Anterior cingulate cortex (tissue), 58 donors: ENCODE measurements at regions not wholly inside any gene's neighbourhood (a gene's known extent, or its start where the extent isn't known, plus 50 kb on each side); places are given as distances from the start of the nearest gene placed in this dataset.
A peak's percentile ranks its signal among the peaks of the same experiment; 100 is the strongest.

ENCODE experiments used
- DNase-seq, 58 donors: peaks; one replicate each; lab custom pipeline; 2025; lab: John Stamatoyannopoulos, UW

GRCh38 chr6:122028933-122029522 is 370.4 kb upstream of the HSF2 start:
- DNase-seq: no peak

- DNase-seq: peak in 2 of 58 donors; percentile 6
Measured at GRCh38 chr6:122033564-122034181, 365.8 kb upstream of the HSF2 start.

GRCh38 chr6:122035173-122035572 is 364.3 kb upstream of the HSF2 start:
- DNase-seq: no peak

GRCh38 chr6:122040261-122040660 is 359.2 kb upstream of the HSF2 start:
- no peak for DNase-seq

GRCh38 chr6:122042380-122042779 is 357.1 kb upstream of the HSF2 start:
- no peak for DNase-seq

- DNase-seq: no peak
Measured at GRCh38 chr6:122042960-122043735, 356.3 kb upstream of the HSF2 start.

- no peak for DNase-seq
Measured at GRCh38 chr6:122048570-122048969, 350.9 kb upstream of the HSF2 start.

GRCh38 chr6:122049341-122049740 is 350.1 kb upstream of the HSF2 start:
- peak in 4 of 58 donors; percentile 1 to 11 (median 5) for DNase-seq

DNA sequence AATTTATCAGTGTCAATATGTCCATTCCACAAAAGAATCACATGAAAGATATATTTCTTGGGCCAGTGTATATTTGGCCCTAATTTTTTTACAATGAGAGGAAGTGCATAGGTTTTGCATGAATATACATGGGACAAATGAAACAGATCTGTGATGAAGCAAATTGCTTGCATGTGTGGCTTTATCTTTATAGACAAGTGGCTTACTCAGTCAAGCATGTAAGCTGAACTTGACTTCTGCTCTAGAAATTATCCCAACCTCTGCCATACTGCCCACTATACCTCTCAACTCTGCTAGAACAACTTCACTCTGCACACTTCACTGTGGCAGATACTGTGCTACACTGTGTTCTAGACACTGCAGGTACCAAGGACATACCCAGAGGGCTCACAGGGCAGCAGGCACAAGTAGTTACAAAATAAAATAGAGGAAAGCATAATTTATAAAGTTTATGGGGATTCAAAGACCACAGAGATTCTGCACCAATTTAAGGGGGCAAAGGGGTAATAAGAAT is 349.2 kb upstream of the HSF2 start:
- no peak for DNase-seq

- DNase-seq: no peak
Measured at GRCh38 chr6:122052346-122052900, 347.0 kb upstream of the HSF2 start.

DNA sequence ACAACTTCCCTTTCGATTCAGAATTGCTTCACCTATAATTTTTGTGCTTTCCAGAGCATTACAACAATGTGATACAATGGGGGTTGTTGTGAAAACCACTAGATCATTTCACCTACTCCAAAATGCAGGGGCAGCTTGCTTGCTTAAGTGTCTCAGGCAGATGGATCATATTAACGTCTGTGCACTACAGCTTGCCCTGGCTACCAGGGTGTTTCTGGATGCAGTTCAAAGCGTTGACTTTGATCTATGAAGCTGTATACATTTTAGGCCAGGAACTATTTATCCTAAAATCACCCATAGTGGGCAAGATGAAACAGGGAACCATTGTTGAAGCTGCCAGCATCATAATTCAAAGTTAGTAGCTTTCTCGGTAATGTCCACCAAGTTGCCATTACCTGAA is 339.5 kb upstream of the HSF2 start:
- no peak for DNase-seq

- no peak for DNase-seq
Measured at GRCh38 chr6:122061855-122062254, 337.6 kb upstream of the HSF2 start.

DNA sequence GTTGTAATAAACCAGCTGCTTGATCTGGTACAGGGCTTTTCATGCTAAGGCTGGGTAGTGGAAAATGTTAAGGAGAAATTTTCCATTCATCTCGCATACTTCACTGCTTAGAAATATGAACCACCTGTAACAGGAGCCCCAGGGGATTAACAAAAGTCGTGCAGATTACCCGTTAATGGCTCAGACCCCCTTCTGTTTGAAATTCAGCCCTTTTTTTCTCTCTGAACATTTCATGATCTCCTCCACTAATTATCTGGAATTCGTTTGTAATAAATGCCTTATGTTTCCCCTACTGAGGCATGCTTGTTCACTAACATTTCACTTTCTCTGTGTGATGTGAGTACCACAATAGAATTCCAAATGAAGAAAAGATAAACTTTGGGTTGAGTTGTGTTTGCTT is 336.4 kb upstream of the HSF2 start:
- DNase-seq: no peak

GRCh38 chr6:122063761-122064160 is 335.7 kb upstream of the HSF2 start:
- peak in 2 of 58 donors; percentile 2 to 12 for DNase-seq

DNA sequence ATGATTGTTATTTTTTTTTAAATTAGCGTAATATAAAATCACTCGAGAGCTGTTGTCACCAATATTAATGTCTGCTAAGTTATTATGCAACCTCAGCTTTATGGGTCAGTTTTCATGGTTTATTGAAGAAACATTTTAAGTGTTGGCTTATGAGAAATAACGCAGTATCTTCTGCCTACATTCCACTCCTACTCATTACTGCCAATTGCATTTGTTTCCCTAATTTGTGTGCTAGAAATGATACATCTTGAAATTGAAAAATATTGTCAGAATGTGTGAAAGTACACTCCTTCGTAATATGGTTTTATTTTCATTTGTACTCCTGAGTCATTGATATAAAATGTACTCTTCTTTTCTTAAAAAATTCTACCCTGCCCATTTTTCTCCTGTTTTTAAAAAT is 333.3 kb upstream of the HSF2 start:
- DNase-seq: no peak

DNA sequence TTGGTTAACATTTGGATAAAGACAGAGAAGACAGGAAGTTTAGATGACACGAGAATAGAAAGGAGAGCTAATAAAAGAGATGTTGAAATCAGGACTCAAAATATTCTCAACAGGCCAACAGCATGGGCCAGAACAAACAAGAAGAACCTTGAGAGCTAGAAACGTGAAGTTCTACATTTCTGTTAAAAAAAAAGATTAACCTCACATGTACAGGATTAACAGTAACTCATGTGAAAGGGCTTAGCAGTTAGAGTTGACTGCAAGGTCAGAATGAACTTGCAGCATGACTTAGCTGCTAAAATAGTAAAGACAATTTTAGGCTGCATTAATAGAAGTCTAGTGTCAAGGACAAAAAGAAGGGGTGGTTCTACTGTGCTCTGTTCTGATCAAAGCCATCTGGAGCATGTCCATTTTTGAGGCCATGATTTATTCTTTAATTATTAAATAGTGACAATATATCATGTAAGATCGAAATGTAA is 331.1 kb upstream of the HSF2 start:
- no peak for DNase-seq

- no peak for DNase-seq
Measured at GRCh38 chr6:122069932-122070331, 329.5 kb upstream of the HSF2 start.

- DNase-seq: no peak
Measured at GRCh38 chr6:122072014-122072647, 327.3 kb upstream of the HSF2 start.

GRCh38 chr6:122075084-122075838 is 324.2 kb upstream of the HSF2 start:
- DNase-seq: no peak

GRCh38 chr6:122075917-122076316 is 323.5 kb upstream of the HSF2 start:
- DNase-seq: no peak
